ENCODE measurements at regions not wholly inside any gene's neighbourhood (a gene's known extent, or its start where the extent isn't known, plus 50 kb on each side); places are given as distances from the start of the nearest gene placed in this dataset.

DNA sequence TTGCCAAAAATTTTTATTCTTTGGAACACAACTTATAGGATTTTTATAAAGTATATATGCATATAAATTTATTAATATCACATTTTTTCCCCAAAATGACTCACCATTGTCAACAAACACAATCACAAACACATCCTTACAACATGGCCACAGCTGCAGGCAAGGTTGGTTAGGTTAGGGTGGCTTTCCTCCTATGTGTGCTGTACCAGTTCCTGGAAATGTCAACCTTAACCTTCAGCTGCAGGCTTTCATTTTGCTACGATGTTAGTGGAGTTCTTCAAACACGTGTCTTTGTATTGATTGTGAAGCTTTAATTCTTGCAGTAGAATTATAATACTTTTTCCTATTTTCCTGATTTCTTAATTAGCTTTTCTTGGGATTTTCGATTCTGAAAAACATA, 185.8 kb downstream of the PTEN start:
- H4K20me1 ChIP-seq (ENCODE audit: insufficient read depth), result no peaks in the 10 kb centered on the region
- 74 to 78% methylated on average over 3 of the region's 3 CpGs for WGBS, 2 experiments (ENCODE audit: low coverage in 1 of 2, low lambda C conversion rate in 2 of 2, missing lambda C conversion rate in 2 of 2)
- no peak for DNase-seq
- H3F3A ChIP-seq (ENCODE audit: insufficient read depth), result no peaks in the 10 kb centered on the region
- no peak for TF ChIP-seq EZH2 (IDR thresholded peaks at IDR 0.05; ENCODE audit: insufficient read depth, poor library complexity, severe bottlenecking)
- TF ChIP-seq EZH2phosphoT487 (IDR thresholded peaks at IDR 0.05; ENCODE audit: insufficient read depth, low read depth), result no peak
- no peaks in the 10 kb centered on the region for H3K27me3 ChIP-seq (replicated peaks; ENCODE audit: insufficient read depth)
- H3K9me2 ChIP-seq (ENCODE audit: insufficient read depth), result no peaks in the 10 kb centered on the region
- no peaks in the 10 kb centered on the region for H3K36me3 ChIP-seq (ENCODE audit: low read depth)
- no peaks in the 10 kb centered on the region for H3K79me2 ChIP-seq (ENCODE audit: insufficient read depth)
- in situ Hi-C loops (cut with MboI), result no loop called here
- no peak overlapping the region for H3K9ac ChIP-seq
- no peak overlapping the region for H3K4me2 ChIP-seq (ENCODE audit: unreplicated experiment)
- no peak overlapping the region for H3K4me3 ChIP-seq
- H3K27ac ChIP-seq, result no peak overlapping the region
- H3K4me1 ChIP-seq (ENCODE audit: insufficient read depth), result no peaks in the 10 kb centered on the region
- no peak overlapping the region for H2AFZ ChIP-seq
- H3K9me3 ChIP-seq (ENCODE audit: low read depth), result no peaks in the 10 kb centered on the region

DNA sequence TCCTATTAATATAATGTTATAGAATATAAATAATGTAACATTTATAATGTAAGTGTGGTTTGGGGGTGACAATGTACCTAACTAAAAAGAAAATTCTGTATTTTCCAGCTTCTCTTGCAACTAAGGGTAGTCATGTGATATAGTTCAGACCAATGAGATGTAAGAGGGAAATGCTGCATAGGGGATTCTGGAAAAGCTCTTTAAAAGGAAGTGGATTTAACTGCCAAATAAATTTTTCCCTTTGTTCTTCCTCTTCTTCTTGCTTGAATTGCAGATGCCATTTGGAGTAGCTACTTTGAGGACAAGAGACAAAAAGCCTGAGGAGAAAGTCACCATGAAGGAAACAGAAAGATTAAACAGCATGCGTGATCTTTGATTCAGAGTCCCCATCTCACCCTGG, 194.3 kb downstream of the PTEN start:
- 97 to 100% methylated on average over 1 of the region's 1 CpG for WGBS, 2 experiments (ENCODE audit: low coverage in 1 of 2, low lambda C conversion rate in 2 of 2, missing lambda C conversion rate in 2 of 2)
- in situ Hi-C loops (cut with MboI), result no loop called here
- no peak for DNase-seq

DNA sequence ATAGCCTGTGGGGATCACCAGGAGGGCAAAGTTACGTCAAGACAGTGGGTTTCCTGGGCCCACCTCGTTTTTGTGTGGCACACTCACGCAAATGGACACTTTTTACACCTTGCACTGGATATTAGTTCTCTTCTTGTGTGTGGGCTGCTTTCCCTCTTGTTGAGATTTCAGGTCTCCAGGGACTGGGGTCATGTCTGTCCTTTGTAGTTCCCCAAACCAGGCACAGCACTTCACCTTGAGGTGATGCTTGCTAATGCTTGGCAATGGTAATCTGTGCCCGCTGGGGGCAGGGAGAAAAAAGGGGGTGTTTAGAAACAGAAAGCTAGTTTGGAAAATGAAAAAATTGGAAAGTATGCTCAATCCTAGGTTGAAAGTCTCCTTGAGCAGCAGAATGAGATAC, 195.3 kb downstream of the PTEN start:
- WGBS, 2 experiments (ENCODE audit: low coverage in 1 of 2, low lambda C conversion rate in 2 of 2, missing lambda C conversion rate in 2 of 2), result 75 to 79% methylated on average over 4 of the region's 4 CpGs
- no peak overlapping the region for H2AFZ ChIP-seq
- in situ Hi-C loops (cut with MboI), result no loop called here

More for the DNA sequence above, 194.3 kb downstream of the PTEN start:
- Histone ChIP-seq H3K9me2 (ENCODE audit: insufficient read depth) (no peaks in the 10 kb centered on the region), H3K4me2 (ENCODE audit: unreplicated experiment) (no peak overlapping the region), H3K4me3 (no peak overlapping the region), H3F3A (ENCODE audit: insufficient read depth) (0 out of 2 replicates have a peak, but pooled peaks cover 2% of the 10 kb centered on the region), H3K79me2 (ENCODE audit: insufficient read depth) (no peaks in the 10 kb centered on the region), H3K4me1 (ENCODE audit: insufficient read depth) (peaks cover 2% of the 10 kb centered on the region; the same call in 1 of the 2 replicates), H3K36me3 (ENCODE audit: low read depth) (no peaks in the 10 kb centered on the region), H3K9ac (no peak overlapping the region), H2AFZ (no peak overlapping the region), H3K27me3 (replicated peaks; ENCODE audit: insufficient read depth) (no peaks in the 10 kb centered on the region), H3K9me3 (ENCODE audit: low read depth) (no peaks in the 10 kb centered on the region), H4K20me1 (ENCODE audit: insufficient read depth) (no peaks in the 10 kb centered on the region), H3K27ac (no peak overlapping the region)
- no peak for TF ChIP-seq EZH2 (IDR thresholded peaks at IDR 0.05; ENCODE audit: insufficient read depth, poor library complexity, severe bottlenecking)
- no peak for TF ChIP-seq EZH2phosphoT487 (IDR thresholded peaks at IDR 0.05; ENCODE audit: insufficient read depth, low read depth)

DNA sequence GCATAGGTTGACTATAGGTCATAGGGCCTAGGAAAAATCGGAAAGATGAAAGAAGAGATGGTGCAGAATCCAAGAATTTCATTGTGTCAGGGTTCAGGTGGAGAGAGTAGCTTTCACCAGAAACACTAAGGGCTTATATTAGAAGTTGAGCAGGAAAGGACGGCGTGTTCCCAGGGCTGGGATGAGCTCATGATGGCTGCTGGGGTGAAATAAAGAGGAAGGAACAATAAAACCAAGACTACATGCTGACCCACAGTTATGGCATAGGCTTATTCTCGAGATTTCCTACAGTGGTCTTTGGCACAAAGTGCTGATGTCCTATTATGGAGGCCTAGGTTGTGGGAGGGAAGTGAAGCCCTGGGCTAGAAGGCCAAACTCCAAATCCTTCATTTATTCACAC, 195.8 kb downstream of the PTEN start:
- no peak overlapping the region for H3K4me3 ChIP-seq
- H3K36me3 ChIP-seq (ENCODE audit: low read depth), result no peaks in the 10 kb centered on the region
- DNase-seq, result no peak
- WGBS, 2 experiments (ENCODE audit: low coverage in 1 of 2, low lambda C conversion rate in 2 of 2, missing lambda C conversion rate in 2 of 2), result 57 to 59% methylated on average over 4 of the region's 4 CpGs
- no peak overlapping the region for H2AFZ ChIP-seq
- no peaks in the 10 kb centered on the region for H3K9me3 ChIP-seq (ENCODE audit: low read depth)
- in situ Hi-C loops (cut with MboI), result no loop called here
- H3F3A ChIP-seq (ENCODE audit: insufficient read depth), result peaks cover 14% of the 10 kb centered on the region; the same call in 1 of the 2 replicates
- TF ChIP-seq EZH2 (IDR thresholded peaks at IDR 0.05; ENCODE audit: insufficient read depth, poor library complexity, severe bottlenecking) (no peak), EZH2phosphoT487 (IDR thresholded peaks at IDR 0.05; ENCODE audit: insufficient read depth, low read depth) (no peak)
- H3K4me2 ChIP-seq (ENCODE audit: unreplicated experiment), result no peak overlapping the region
- no peak overlapping the region for H3K9ac ChIP-seq
- H4K20me1 ChIP-seq (ENCODE audit: insufficient read depth), result no peaks in the 10 kb centered on the region
- H3K79me2 ChIP-seq (ENCODE audit: insufficient read depth), result no peaks in the 10 kb centered on the region
- no peaks in the 10 kb centered on the region for H3K9me2 ChIP-seq (ENCODE audit: insufficient read depth)
- no peaks in the 10 kb centered on the region for H3K27me3 ChIP-seq (replicated peaks; ENCODE audit: insufficient read depth)
- H3K27ac ChIP-seq, result no peak overlapping the region
- peaks cover 10% of the 10 kb centered on the region for H3K4me1 ChIP-seq (ENCODE audit: insufficient read depth)

More for the DNA sequence above, 195.3 kb downstream of the PTEN start:
- H3K9ac ChIP-seq, result no peak overlapping the region
- no peaks in the 10 kb centered on the region for H3K9me2 ChIP-seq (ENCODE audit: insufficient read depth)
- no peak for DNase-seq
- no peaks in the 10 kb centered on the region for H4K20me1 ChIP-seq (ENCODE audit: insufficient read depth)
- H3K4me3 ChIP-seq, result no peak overlapping the region
- H3F3A ChIP-seq (ENCODE audit: insufficient read depth), result peaks cover 13% of the 10 kb centered on the region; the same call in 1 of the 2 replicates
- H3K79me2 ChIP-seq (ENCODE audit: insufficient read depth), result no peaks in the 10 kb centered on the region
- H3K4me2 ChIP-seq (ENCODE audit: unreplicated experiment), result no peak overlapping the region
- H3K4me1 ChIP-seq (ENCODE audit: insufficient read depth), result peaks cover 10% of the 10 kb centered on the region
- TF ChIP-seq EZH2 (IDR thresholded peaks at IDR 0.05; ENCODE audit: insufficient read depth, poor library complexity, severe bottlenecking) (no peak), EZH2phosphoT487 (IDR thresholded peaks at IDR 0.05; ENCODE audit: insufficient read depth, low read depth) (no peak)
- no peak overlapping the region for H3K27ac ChIP-seq
- no peaks in the 10 kb centered on the region for H3K9me3 ChIP-seq (ENCODE audit: low read depth)
- H3K27me3 ChIP-seq (replicated peaks; ENCODE audit: insufficient read depth), result no peaks in the 10 kb centered on the region
- no peaks in the 10 kb centered on the region for H3K36me3 ChIP-seq (ENCODE audit: low read depth)

DNA sequence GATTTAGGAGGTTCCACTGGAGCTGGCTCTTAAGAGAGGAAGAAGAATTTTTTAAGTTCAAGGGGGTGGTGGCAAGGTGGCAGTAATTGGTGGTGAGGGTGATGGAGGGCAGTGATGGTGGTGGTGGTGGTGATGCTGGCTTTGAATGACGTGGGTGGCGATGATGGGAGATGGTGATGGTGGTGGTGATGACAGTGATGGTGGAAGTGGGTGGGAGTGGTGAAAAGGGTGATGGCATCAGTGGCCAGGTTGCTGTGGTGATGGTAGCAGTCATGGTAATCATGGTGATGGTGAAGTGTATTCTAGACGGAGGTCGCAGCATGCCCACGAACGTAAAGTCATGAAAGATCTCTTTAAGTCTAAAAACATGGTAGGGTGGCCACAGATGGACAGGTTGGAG, 197.3 kb downstream of the PTEN start:
- Histone ChIP-seq H3K36me3 (ENCODE audit: low read depth) (no peaks in the 10 kb centered on the region), H3K9me3 (ENCODE audit: low read depth) (no peaks in the 10 kb centered on the region), H3K79me2 (ENCODE audit: insufficient read depth) (no peaks in the 10 kb centered on the region), H3K4me1 (ENCODE audit: insufficient read depth) (peaks cover 17% of the 10 kb centered on the region), H3F3A (ENCODE audit: insufficient read depth) (peaks cover 24% of the 10 kb centered on the region; the same call in 1 of the 2 replicates), H4K20me1 (ENCODE audit: insufficient read depth) (no peaks in the 10 kb centered on the region), H3K4me3 (no peak overlapping the region), H3K4me2 (ENCODE audit: unreplicated experiment) (no peak overlapping the region), H3K9me2 (ENCODE audit: insufficient read depth) (no peaks in the 10 kb centered on the region), H3K27me3 (replicated peaks; ENCODE audit: insufficient read depth) (no peaks in the 10 kb centered on the region), H3K27ac (no peak overlapping the region), H2AFZ (no peak overlapping the region), H3K9ac (no peak overlapping the region)
- in situ Hi-C loops (cut with MboI), result no loop called here
- no peak for TF ChIP-seq EZH2phosphoT487 (IDR thresholded peaks at IDR 0.05; ENCODE audit: insufficient read depth, low read depth)
- TF ChIP-seq EZH2 (IDR thresholded peaks at IDR 0.05; ENCODE audit: insufficient read depth, poor library complexity, severe bottlenecking), result no peak
- DNase-seq, result no peak
- WGBS, 2 experiments (ENCODE audit: low coverage in 1 of 2, low lambda C conversion rate in 2 of 2, missing lambda C conversion rate in 2 of 2), result 91% methylated on average over 6 of the region's 6 CpGs
